ENCODE measurements at regions not wholly inside any gene's neighbourhood (a gene's known extent, or its start where the extent isn't known, plus 50 kb on each side); places are given as distances from the start of the nearest gene placed in this dataset.

- TF ChIP-seq CTCF (IDR thresholded peaks at IDR 0.05; ENCODE audit: low read depth, low read length, missing control alignments), result no peak
- no peak for DNase-seq
- Histone ChIP-seq H3K36me3 (replicated peaks) (no peaks in the 10 kb centered on the region), H3K27ac (no peak overlapping the region), H3K4me3 (ENCODE audit: low read depth, low read length) (no peak overlapping the region), H3K27me3 (replicated peaks) (no peaks in the 10 kb centered on the region)
- in situ Hi-C loops (cut with HindIII; ENCODE audit: low pct_ligation_motif_present, low sequenced_read_pairs), result no loop called here
These were observed 745.6 kb upstream of the CXADR start for GRCh38 chr21:16767201-16767600.

DNA sequence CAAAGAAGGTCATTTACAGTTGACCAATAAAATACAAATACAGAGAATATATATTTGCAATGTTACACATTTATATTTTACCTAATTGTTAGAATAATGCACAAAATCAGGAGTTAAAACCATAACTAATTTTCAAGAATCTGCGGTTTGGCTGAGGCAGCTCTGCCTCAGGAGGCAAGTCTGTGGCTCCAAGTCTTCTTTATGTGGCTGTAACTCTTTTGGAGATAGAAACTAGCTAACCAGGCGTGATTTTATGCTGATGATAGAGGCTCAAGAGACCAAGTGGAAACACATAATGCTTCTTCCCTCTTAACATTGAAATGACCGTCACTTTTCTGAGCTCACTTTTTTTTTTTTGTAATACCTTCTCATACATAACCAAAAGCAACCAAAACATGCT lies 744.7 kb upstream of the CXADR start:
- H3K4me3 ChIP-seq (ENCODE audit: low read depth, low read length), result no peak overlapping the region
- TF ChIP-seq CTCF (IDR thresholded peaks at IDR 0.05; ENCODE audit: low read depth, low read length, missing control alignments), result no peak

DNA sequence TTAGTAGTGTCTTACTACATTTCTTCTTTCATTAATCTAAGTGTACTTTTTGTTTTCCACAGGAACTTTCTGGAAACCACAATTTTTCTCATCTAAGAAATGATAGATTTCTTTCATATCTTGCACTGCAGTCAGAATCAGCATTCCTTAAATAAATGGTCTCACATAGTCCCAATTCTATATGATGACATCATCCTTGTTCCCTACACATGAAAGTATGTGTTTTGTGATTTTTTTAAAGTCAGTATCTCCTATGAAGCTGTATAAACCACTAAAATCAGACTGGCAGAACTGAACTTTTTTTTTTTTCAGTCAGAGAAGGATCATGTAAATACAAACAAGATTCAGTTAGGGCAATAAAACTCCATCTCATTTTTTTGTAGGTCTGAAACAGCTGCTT lies 742.6 kb upstream of the CXADR start:
- Histone ChIP-seq H3K36me3 (replicated peaks) (no peaks in the 10 kb centered on the region), H3K4me3 (ENCODE audit: low read depth, low read length) (no peak overlapping the region), H3K27me3 (replicated peaks) (no peaks in the 10 kb centered on the region), H3K27ac (no peak overlapping the region)
- no peak for TF ChIP-seq CTCF (IDR thresholded peaks at IDR 0.05; ENCODE audit: low read depth, low read length, missing control alignments)
- in situ Hi-C loops (cut with HindIII; ENCODE audit: low pct_ligation_motif_present, low sequenced_read_pairs), result no loop called here
- no peak for DNase-seq

More for the DNA sequence above, 744.7 kb upstream of the CXADR start:
- no peaks in the 10 kb centered on the region for H3K27me3 ChIP-seq (replicated peaks)
- H3K27ac ChIP-seq, result no peak overlapping the region
- DNase-seq, result no peak
- no peaks in the 10 kb centered on the region for H3K36me3 ChIP-seq (replicated peaks)
- in situ Hi-C loops (cut with HindIII; ENCODE audit: low pct_ligation_motif_present, low sequenced_read_pairs), result no loop called here

DNA sequence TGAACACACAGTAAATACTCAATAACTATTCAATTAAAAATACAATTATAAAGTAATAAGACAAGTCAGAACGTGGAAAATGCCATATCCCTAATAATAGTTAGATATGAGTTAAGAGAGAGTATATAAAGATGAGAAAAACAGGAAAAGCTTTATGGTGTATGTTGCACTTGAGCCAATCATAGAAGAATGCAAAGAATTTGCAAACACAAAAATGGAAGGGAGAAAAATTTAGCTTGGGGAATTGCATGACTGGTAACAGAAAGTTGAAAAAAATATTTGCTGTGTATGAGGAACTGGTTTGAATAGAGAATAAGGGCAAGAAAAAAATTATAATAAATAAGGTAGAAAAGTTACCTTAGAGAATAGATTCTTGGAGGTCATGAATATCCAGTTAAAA lies 739.6 kb upstream of the CXADR start:
- in situ Hi-C loops (cut with HindIII; ENCODE audit: low pct_ligation_motif_present, low sequenced_read_pairs), result no loop called here
- Histone ChIP-seq H3K27me3 (replicated peaks) (no peaks in the 10 kb centered on the region), H3K27ac (no peak overlapping the region), H3K36me3 (replicated peaks) (no peaks in the 10 kb centered on the region), H3K4me3 (ENCODE audit: low read depth, low read length) (no peak overlapping the region)
- no peak for TF ChIP-seq CTCF (IDR thresholded peaks at IDR 0.05; ENCODE audit: low read depth, low read length, missing control alignments)
- no peak for DNase-seq

- in situ Hi-C loops (cut with HindIII; ENCODE audit: low pct_ligation_motif_present, low sequenced_read_pairs), result no loop called here
- H3K27me3 ChIP-seq (replicated peaks), result no peaks in the 10 kb centered on the region
- DNase-seq, result no peak
- no peak for TF ChIP-seq CTCF (IDR thresholded peaks at IDR 0.05; ENCODE audit: low read depth, low read length, missing control alignments)
- H3K4me3 ChIP-seq (ENCODE audit: low read depth, low read length), result no peak overlapping the region
- H3K36me3 ChIP-seq (replicated peaks), result no peaks in the 10 kb centered on the region
- H3K27ac ChIP-seq, result no peak overlapping the region
These were observed 737.8 kb upstream of the CXADR start for GRCh38 chr21:16775076-16775475.

GRCh38 chr21:16777041-16777720 lies 735.7 kb upstream of the CXADR start:
- H3K4me3 ChIP-seq (ENCODE audit: low read depth, low read length), result no peak overlapping the region
- H3K27me3 ChIP-seq (replicated peaks), result no peaks in the 10 kb centered on the region
- in situ Hi-C loops (cut with HindIII; ENCODE audit: low pct_ligation_motif_present, low sequenced_read_pairs), result no loop called here
- no peaks in the 10 kb centered on the region for H3K36me3 ChIP-seq (replicated peaks)
- no peak for TF ChIP-seq CTCF (IDR thresholded peaks at IDR 0.05; ENCODE audit: low read depth, low read length, missing control alignments)
- no peak for DNase-seq
- H3K27ac ChIP-seq, result no peak overlapping the region
